ENCODE measurements at regions not wholly inside any gene's neighbourhood (a gene's known extent, or its start where the extent isn't known, plus 50 kb on each side); places are given as distances from the start of the nearest gene placed in this dataset.

GRCh38 chr21:35352066-35352770, 303.1 kb upstream of the RUNX1 start:
- no peak for DNase-seq

GRCh38 chr21:35351434-35351833, 302.3 kb upstream of the RUNX1 start:
- no peak for DNase-seq

GRCh38 chr21:35350965-35351364, 301.9 kb upstream of the RUNX1 start:
- DNase-seq, result no peak

GRCh38 chr21:35349376-35350080, 300.4 kb upstream of the RUNX1 start:
- no peak for DNase-seq

- no peak for DNase-seq
Measured at GRCh38 chr21:35348686-35349085, 299.6 kb upstream of the RUNX1 start.

GRCh38 chr21:35346697-35347096, 297.6 kb upstream of the RUNX1 start:
- no peak for DNase-seq

GRCh38 chr21:35345954-35346353, 296.9 kb upstream of the RUNX1 start:
- no peak for DNase-seq

GRCh38 chr21:35344582-35344981, 295.5 kb upstream of the RUNX1 start:
- no peak for DNase-seq

- no peak for DNase-seq
Measured at GRCh38 chr21:35343046-35343819, 294.1 kb upstream of the RUNX1 start.

GRCh38 chr21:35342440-35342839, 293.3 kb upstream of the RUNX1 start:
- no peak for DNase-seq

- DNase-seq, result peak; percentile 5
Measured at GRCh38 chr21:35340273-35340672, 291.2 kb upstream of the RUNX1 start.

- DNase-seq, result no peak
Measured at GRCh38 chr21:35338881-35339632, 290.0 kb upstream of the RUNX1 start.

GRCh38 chr21:35338281-35338680, 289.2 kb upstream of the RUNX1 start:
- DNase-seq, result no peak

- DNase-seq, result no peak
Measured at GRCh38 chr21:35337573-35337972, 288.5 kb upstream of the RUNX1 start.

- DNase-seq, result no peak
Measured at GRCh38 chr21:35336534-35336933, 287.4 kb upstream of the RUNX1 start.

GRCh38 chr21:35335951-35336446, 286.9 kb upstream of the RUNX1 start:
- DNase-seq, result no peak

GRCh38 chr21:35333831-35334618, 284.9 kb upstream of the RUNX1 start:
- no peak for DNase-seq

GRCh38 chr21:35332841-35333426, 283.8 kb upstream of the RUNX1 start:
- no peak for DNase-seq

- DNase-seq, result no peak
Measured at GRCh38 chr21:35329940-35330660, 281.0 kb upstream of the RUNX1 start.

- DNase-seq, result no peak
Measured at GRCh38 chr21:35328856-35329455, 279.9 kb upstream of the RUNX1 start.

GRCh38 chr21:35326677-35327076, 277.6 kb upstream of the RUNX1 start:
- no peak for DNase-seq

All from NCI-H774 (cell line).